Stimulated activated naive CD8-positive, alpha-beta T cell treated with anti-CD3 and anti-CD28 coated beads, Interleukin-15, Interleukin-2, amounts not matched to agents 100 ng/mL and 50 ng/mL, for 24 hours (primary cell): ENCODE measurements at regions not wholly inside any gene's neighbourhood (a gene's known extent, or its start where the extent isn't known, plus 50 kb on each side); places are given as distances from the start of the nearest gene placed in this dataset.

Source experiments
- H3K27ac Mint-ChIP-seq: one replicate; pipeline ENCODE4 v1.8.0; 2021; ENCODE audit warnings: mild to moderate bottlenecking, mixed read lengths
- H3K27me3 Mint-ChIP-seq: one replicate; pipeline ENCODE4 v1.8.0; 2021; ENCODE audit warnings: mixed read lengths
- H3K36me3 Mint-ChIP-seq: one replicate; pipeline ENCODE4 v1.8.0; 2021; ENCODE audit warnings: low read depth, mixed read lengths
- H3K4me1 Mint-ChIP-seq: one replicate; pipeline ENCODE4 v1.8.0; 2021; ENCODE audit warnings: low read depth, mixed read lengths
- H3K4me3 Mint-ChIP-seq: one replicate; pipeline ENCODE4 v1.8.0; 2021; ENCODE audit warnings: mild to moderate bottlenecking, mixed read lengths
- H3K9me3 Mint-ChIP-seq: one replicate; pipeline ENCODE4 v1.8.0; 2021; ENCODE audit warnings: mixed read lengths

GRCh38 chr2:203585516-203585915, 50.4 kb upstream of the RAPH1 start:
- no peaks in the 10 kb centered on the region for H3K36me3 Mint-ChIP-seq
- H3K27ac Mint-ChIP-seq, result peak overlapping the region; percentile 67

GRCh38 chr2:203586206-203586605, 51.1 kb upstream of the RAPH1 start:
- H3K4me3 Mint-ChIP-seq, result no peak overlapping the region
- peaks cover 17% of the 10 kb centered on the region for H3K27me3 Mint-ChIP-seq

More at GRCh38 chr2:203585516-203585915, 50.4 kb upstream of the RAPH1 start:
- Mint-ChIP-seq H3K4me1 (peaks cover 25% of the 10 kb centered on the region), H3K4me3 (no peak overlapping the region), H3K9me3 (no peaks in the 10 kb centered on the region), H3K27me3 (peaks cover 15% of the 10 kb centered on the region)

GRCh38 chr2:203586696-203587095, 51.6 kb upstream of the RAPH1 start:
- Mint-ChIP-seq H3K27me3 (peaks cover 17% of the 10 kb centered on the region), H3K9me3 (no peaks in the 10 kb centered on the region), H3K4me3 (no peak overlapping the region), H3K27ac (no peak overlapping the region), H3K4me1 (peaks cover 32% of the 10 kb centered on the region), H3K36me3 (no peaks in the 10 kb centered on the region)

More at GRCh38 chr2:203586206-203586605, 51.1 kb upstream of the RAPH1 start:
- H3K36me3 Mint-ChIP-seq, result no peaks in the 10 kb centered on the region
- peak overlapping the region; percentile 21 for H3K27ac Mint-ChIP-seq
- H3K4me1 Mint-ChIP-seq, result peaks cover 27% of the 10 kb centered on the region
- no peaks in the 10 kb centered on the region for H3K9me3 Mint-ChIP-seq

GRCh38 chr2:203590496-203590895, 55.4 kb upstream of the RAPH1 start:
- Mint-ChIP-seq H3K27ac (no peak overlapping the region), H3K27me3 (peaks cover 8% of the 10 kb centered on the region), H3K4me3 (no peak overlapping the region), H3K9me3 (no peaks in the 10 kb centered on the region), H3K4me1 (peaks cover 22% of the 10 kb centered on the region), H3K36me3 (no peaks in the 10 kb centered on the region)

- Mint-ChIP-seq H3K4me1 (peaks cover 17% of the 10 kb centered on the region), H3K4me3 (no peak overlapping the region), H3K9me3 (no peaks in the 10 kb centered on the region), H3K36me3 (no peaks in the 10 kb centered on the region), H3K27me3 (peaks cover 12% of the 10 kb centered on the region), H3K27ac (peak overlapping the region; percentile 63)
These were observed 56.5 kb upstream of the RAPH1 start for GRCh38 chr2:203591642-203592041.

- Mint-ChIP-seq H3K36me3 (no peaks in the 10 kb centered on the region), H3K27me3 (peaks cover 12% of the 10 kb centered on the region), H3K4me3 (no peak overlapping the region), H3K27ac (no peak overlapping the region), H3K4me1 (peaks cover 20% of the 10 kb centered on the region), H3K9me3 (no peaks in the 10 kb centered on the region)
These were observed 57.4 kb upstream of the RAPH1 start for GRCh38 chr2:203592470-203592869.

- H3K36me3 Mint-ChIP-seq, result no peaks in the 10 kb centered on the region
- no peaks in the 10 kb centered on the region for H3K9me3 Mint-ChIP-seq
- H3K4me3 Mint-ChIP-seq, result no peak overlapping the region
- H3K4me1 Mint-ChIP-seq, result peaks cover 36% of the 10 kb centered on the region
- H3K27ac Mint-ChIP-seq, result no peak overlapping the region
- peaks cover 15% of the 10 kb centered on the region for H3K27me3 Mint-ChIP-seq
These were observed 59.4 kb upstream of the RAPH1 start for GRCh38 chr2:203594541-203594940.

GRCh38 chr2:203596183-203596582, 61.1 kb upstream of the RAPH1 start:
- Mint-ChIP-seq H3K27me3 (peaks cover 17% of the 10 kb centered on the region), H3K36me3 (no peaks in the 10 kb centered on the region), H3K4me1 (peaks cover 41% of the 10 kb centered on the region), H3K27ac (no peak overlapping the region), H3K9me3 (no peaks in the 10 kb centered on the region), H3K4me3 (no peak overlapping the region)

GRCh38 chr2:203599509-203599908, 64.4 kb upstream of the RAPH1 start:
- no peak overlapping the region for H3K27ac Mint-ChIP-seq
- no peak overlapping the region for H3K4me3 Mint-ChIP-seq
- no peaks in the 10 kb centered on the region for H3K9me3 Mint-ChIP-seq
- peaks cover 27% of the 10 kb centered on the region for H3K27me3 Mint-ChIP-seq
- peaks cover 30% of the 10 kb centered on the region for H3K4me1 Mint-ChIP-seq
- H3K36me3 Mint-ChIP-seq, result no peaks in the 10 kb centered on the region

GRCh38 chr2:203600286-203600685, 65.2 kb upstream of the RAPH1 start:
- H3K27me3 Mint-ChIP-seq, result peaks cover 27% of the 10 kb centered on the region
- H3K36me3 Mint-ChIP-seq, result no peaks in the 10 kb centered on the region
- H3K9me3 Mint-ChIP-seq, result no peaks in the 10 kb centered on the region
- H3K4me3 Mint-ChIP-seq, result no peak overlapping the region
- H3K27ac Mint-ChIP-seq, result no peak overlapping the region
- peaks cover 30% of the 10 kb centered on the region for H3K4me1 Mint-ChIP-seq

GRCh38 chr2:203603456-203604389, 68.6 kb upstream of the RAPH1 start:
- no peaks in the 10 kb centered on the region for H3K9me3 Mint-ChIP-seq
- no peak overlapping the region for H3K27ac Mint-ChIP-seq
- H3K36me3 Mint-ChIP-seq, result no peaks in the 10 kb centered on the region
- no peak overlapping the region for H3K4me3 Mint-ChIP-seq
- H3K27me3 Mint-ChIP-seq, result peaks cover 15% of the 10 kb centered on the region
- H3K4me1 Mint-ChIP-seq, result peaks cover 16% of the 10 kb centered on the region

GRCh38 chr2:203605302-203605701, 70.2 kb upstream of the RAPH1 start:
- Mint-ChIP-seq H3K27me3 (peaks cover 13% of the 10 kb centered on the region), H3K9me3 (no peaks in the 10 kb centered on the region), H3K27ac (no peak overlapping the region), H3K36me3 (no peaks in the 10 kb centered on the region), H3K4me1 (peaks cover under 1% of the 10 kb centered on the region), H3K4me3 (no peak overlapping the region)

- Mint-ChIP-seq H3K27me3 (peaks cover 10% of the 10 kb centered on the region), H3K9me3 (no peaks in the 10 kb centered on the region), H3K4me1 (no peaks in the 10 kb centered on the region), H3K36me3 (no peaks in the 10 kb centered on the region), H3K4me3 (no peak overlapping the region), H3K27ac (no peak overlapping the region)
These were observed 71.0 kb upstream of the RAPH1 start for GRCh38 chr2:203606051-203606450.

- Mint-ChIP-seq H3K4me1 (no peaks in the 10 kb centered on the region), H3K36me3 (no peaks in the 10 kb centered on the region), H3K27me3 (no peaks in the 10 kb centered on the region)
These were observed 75.5 kb upstream of the RAPH1 start for GRCh38 chr2:203610558-203610957.

GRCh38 chr2:203612246-203612645, 77.1 kb upstream of the RAPH1 start:
- Mint-ChIP-seq H3K36me3 (no peaks in the 10 kb centered on the region), H3K4me1 (no peaks in the 10 kb centered on the region), H3K27me3 (peaks cover 5% of the 10 kb centered on the region), H3K9me3 (no peaks in the 10 kb centered on the region), H3K27ac (no peak overlapping the region), H3K4me3 (no peak overlapping the region)

More at GRCh38 chr2:203610558-203610957, 75.5 kb upstream of the RAPH1 start:
- Mint-ChIP-seq H3K9me3 (no peaks in the 10 kb centered on the region), H3K4me3 (no peak overlapping the region), H3K27ac (no peak overlapping the region)
